CD4-positive, alpha-beta T cell (primary cell): ENCODE measurements at regions not wholly inside any gene's neighbourhood (a gene's known extent, or its start where the extent isn't known, plus 50 kb on each side); places are given as distances from the start of the nearest gene placed in this dataset.

Experiments
- ATAC-seq: fragments of 200-7000 bp; cut with Tn5 transposase; one replicate; pipeline ENCODE4 v1.10.0; 2022; ENCODE audit warnings: mild to moderate bottlenecking; ENCODE audit not compliant: poor library complexity
- CTCF ChIA-PET: fragments of 350-600 bp; sonication (Branson Sonifier 250); formaldehyde crosslinking; loops from one replicate; lab custom pipeline; 2021; ENCODE audit warnings: antibody characterized with exemption, inconsistent platforms; lab: Charles Lee
- POLR2A ChIA-PET: fragments of 350-600 bp; sonication (Branson Sonifier 250); formaldehyde crosslinking; loops from one replicate; lab custom pipeline; 2021; ENCODE audit warnings: antibody characterized with exemption, inconsistent platforms; lab: Charles Lee
- DNase-seq, 14 experiments: peaks; one replicate each; pipeline ENCODE4 v3.0.0-alpha.2; 2013 to 2020; ENCODE audit warnings: mixed read lengths in 2 of 14
- H3K27ac ChIP-seq, 2 donors: one replicate each; pipeline versions ENCODE4 v1.5.1 to v1.7.0; 2013; ENCODE audit warnings: low read length in 2 of 2, low read depth in 1 of 2, mild to moderate bottlenecking in 1 of 2
- H3K27me3 ChIP-seq, 2 experiments: 1 replicate in 1 of 2; 2 replicates in 1 of 2; pipeline versions ENCODE4 v1.6.1 to v1.7.0; 2013; ENCODE audit warnings: low read length in 2 of 2, control low read depth in 1 of 2, mild to moderate bottlenecking in 1 of 2, moderate library complexity in 1 of 2; ENCODE audit not compliant: insufficient read depth in 2 of 2, control insufficient read depth in 1 of 2
- H3K36me3 ChIP-seq: one replicate; pipeline ENCODE4 v1.6.1; 2013; ENCODE audit warnings: low read length, control low read depth; ENCODE audit not compliant: insufficient read depth
- H3K4me1 ChIP-seq: one replicate; pipeline ENCODE4 v1.6.1; 2013; ENCODE audit warnings: low read length, control low read depth; ENCODE audit not compliant: insufficient read depth
- H3K4me3 ChIP-seq: one replicate; pipeline ENCODE4 v1.5.1; 2013; ENCODE audit warnings: mild to moderate bottlenecking, low read length, moderate library complexity
- H3K9me3 ChIP-seq, 2 experiments: 1 replicate in 1 of 2; 2 replicates in 1 of 2; pipeline versions ENCODE4 v1.6.1 to v1.7.0; 2013; ENCODE audit warnings: low read length in 2 of 2, mild to moderate bottlenecking in 2 of 2, control low read depth in 1 of 2, moderate library complexity in 1 of 2; ENCODE audit not compliant: control insufficient read depth in 1 of 2, insufficient read depth in 1 of 2
- H3K27ac Mint-ChIP-seq: one replicate; pipeline ENCODE4 v1.8.0; 2020; ENCODE audit warnings: mixed read lengths
- H3K27me3 Mint-ChIP-seq: one replicate; pipeline ENCODE4 v1.8.0; 2021; ENCODE audit warnings: mixed read lengths
- H3K36me3 Mint-ChIP-seq: one replicate; pipeline ENCODE4 v1.8.0; 2021; ENCODE audit warnings: low read depth, mixed read lengths
- H3K4me1 Mint-ChIP-seq: one replicate; pipeline ENCODE4 v1.8.0; 2021; ENCODE audit warnings: low read depth, mixed read lengths
- H3K4me3 Mint-ChIP-seq: one replicate; pipeline ENCODE4 v1.8.0; 2020; ENCODE audit warnings: mild to moderate bottlenecking, mixed read lengths
- H3K9me3 Mint-ChIP-seq: one replicate; pipeline ENCODE4 v1.8.0; 2020; ENCODE audit warnings: mixed read lengths
- intact Hi-C, 2 experiments: fragments of 100-400 bp; cut with DNase I in 1 of 2; cut with micrococcal nuclease in 1 of 2; formaldehyde crosslinking; loops; one replicate each; pipeline versions ENCODE4 v1.15.1 to v1.9.0; 2023 to 2025; cut with DNase I, micrococcal nuclease
- TF ChIP-seq, protein P1 (sequence below): fragments of 200-600 bp; IDR thresholded peaks from one replicate; pipeline ENCODE4 v1.8.0; 2022; ENCODE audit warnings: antibody characterized with exemption, mild to moderate bottlenecking

DNA sequence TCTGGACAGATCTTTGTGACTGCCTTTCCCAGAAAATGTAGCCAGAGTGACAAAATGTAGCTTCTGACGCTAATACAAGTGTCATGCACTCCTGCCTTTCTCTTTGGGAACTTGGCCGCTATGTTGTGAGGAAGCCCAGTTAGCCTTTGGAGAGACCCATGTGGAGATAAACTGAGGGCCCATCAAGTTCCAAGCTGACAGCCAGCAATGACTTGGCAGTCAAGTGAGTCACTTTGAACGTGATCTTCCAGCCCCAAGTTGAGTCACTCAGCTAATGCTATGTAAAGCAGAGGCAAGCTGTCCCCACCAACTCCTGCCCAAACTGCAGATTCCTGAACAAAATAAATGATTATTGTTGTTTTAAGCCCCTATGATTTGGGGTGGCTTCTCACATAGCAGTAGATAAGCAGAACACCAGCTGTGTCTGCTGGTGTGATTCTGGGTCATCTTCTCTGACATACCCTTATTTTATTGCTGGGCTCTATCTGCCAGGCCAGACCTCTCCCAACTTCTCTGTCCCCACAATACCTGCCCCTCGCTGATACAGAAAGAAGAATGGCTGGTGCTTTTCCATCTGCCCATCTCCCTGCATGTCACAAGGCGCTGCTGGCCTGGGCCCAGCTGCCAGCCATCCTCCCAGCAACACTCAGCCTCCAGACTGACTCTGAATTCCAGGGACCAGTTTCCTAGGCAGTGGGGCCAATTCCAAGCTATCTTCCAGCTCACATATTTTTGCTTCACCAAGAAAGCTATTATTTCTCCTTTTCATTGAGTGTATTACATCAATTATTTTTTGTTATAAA lies 274.8 kb downstream of the LRFN2 start:
- no peak for ATAC-seq
- no peak overlapping the region for H3K27ac Mint-ChIP-seq
- no peak overlapping the region for H3K4me3 Mint-ChIP-seq
- TF ChIP-seq, protein P1, sequence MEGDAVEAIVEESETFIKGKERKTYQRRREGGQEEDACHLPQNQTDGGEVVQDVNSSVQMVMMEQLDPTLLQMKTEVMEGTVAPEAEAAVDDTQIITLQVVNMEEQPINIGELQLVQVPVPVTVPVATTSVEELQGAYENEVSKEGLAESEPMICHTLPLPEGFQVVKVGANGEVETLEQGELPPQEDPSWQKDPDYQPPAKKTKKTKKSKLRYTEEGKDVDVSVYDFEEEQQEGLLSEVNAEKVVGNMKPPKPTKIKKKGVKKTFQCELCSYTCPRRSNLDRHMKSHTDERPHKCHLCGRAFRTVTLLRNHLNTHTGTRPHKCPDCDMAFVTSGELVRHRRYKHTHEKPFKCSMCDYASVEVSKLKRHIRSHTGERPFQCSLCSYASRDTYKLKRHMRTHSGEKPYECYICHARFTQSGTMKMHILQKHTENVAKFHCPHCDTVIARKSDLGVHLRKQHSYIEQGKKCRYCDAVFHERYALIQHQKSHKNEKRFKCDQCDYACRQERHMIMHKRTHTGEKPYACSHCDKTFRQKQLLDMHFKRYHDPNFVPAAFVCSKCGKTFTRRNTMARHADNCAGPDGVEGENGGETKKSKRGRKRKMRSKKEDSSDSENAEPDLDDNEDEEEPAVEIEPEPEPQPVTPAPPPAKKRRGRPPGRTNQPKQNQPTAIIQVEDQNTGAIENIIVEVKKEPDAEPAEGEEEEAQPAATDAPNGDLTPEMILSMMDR, result no peak
- Histone ChIP-seq H3K9me3 (peaks cover 0 to 7% of the 10 kb centered on the region in 2 experiments), H3K27me3 (peaks cover 11 to 20% of the 10 kb centered on the region in 2 experiments), H3K4me3 (no peak overlapping the region), H3K4me1 (no peaks in the 10 kb centered on the region), H3K27ac (no peak overlapping the region), H3K36me3 (no peaks in the 10 kb centered on the region)
- CTCF ChIA-PET, result no interaction called here
- H3K27me3 Mint-ChIP-seq, result peaks cover 36% of the 10 kb centered on the region
- intact Hi-C loops, result no loop called here
- no peaks in the 10 kb centered on the region for H3K36me3 Mint-ChIP-seq
- no peaks in the 10 kb centered on the region for H3K9me3 Mint-ChIP-seq
- no peak for DNase-seq
- POLR2A ChIA-PET, result no interaction called here
- no peaks in the 10 kb centered on the region for H3K4me1 Mint-ChIP-seq

DNA sequence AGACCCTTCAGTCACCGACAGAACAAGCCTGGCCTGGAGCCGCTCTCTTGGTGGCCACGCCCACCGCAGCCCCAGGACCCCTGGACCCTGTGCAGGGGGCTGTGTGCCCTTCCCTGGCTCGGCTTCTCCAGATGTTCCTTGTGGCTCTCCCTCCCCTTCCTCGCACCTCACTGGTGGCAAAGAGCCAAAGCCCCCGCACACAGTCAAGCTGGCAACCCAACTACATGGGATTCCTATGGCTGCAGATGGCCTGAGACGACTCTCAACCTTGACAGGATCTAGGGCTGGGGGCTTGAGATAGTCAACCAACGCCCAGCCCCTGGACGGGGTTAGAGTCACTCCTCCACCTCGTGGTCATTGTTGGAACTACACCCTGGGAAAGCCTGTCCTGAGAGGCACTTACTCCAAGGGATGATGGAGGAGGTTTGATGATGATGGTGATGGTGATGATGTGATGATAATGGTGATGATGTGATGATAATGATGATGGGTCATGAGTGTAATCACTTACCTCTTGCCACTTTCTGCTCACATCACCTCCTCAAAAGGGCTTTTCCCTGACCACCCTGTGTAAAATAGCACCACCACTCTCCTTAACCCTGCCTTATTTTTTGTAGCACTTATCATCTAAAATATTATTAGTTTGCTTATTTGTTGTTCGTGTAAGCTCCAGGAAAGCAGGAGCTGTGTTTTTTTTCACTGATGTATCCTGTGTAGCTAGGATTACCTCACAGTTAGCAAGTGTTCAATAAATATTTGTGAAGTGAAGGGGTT lies 278.4 kb downstream of the LRFN2 start:
- ChIA-PET CTCF (no interaction called here), POLR2A (no interaction called here)
- H3K27ac ChIP-seq, result no peak overlapping the region
- Mint-ChIP-seq H3K27ac (no peak overlapping the region), H3K9me3 (peaks cover 5% of the 10 kb centered on the region), H3K27me3 (peaks cover 44% of the 10 kb centered on the region), H3K4me3 (no peak overlapping the region), H3K36me3 (no peaks in the 10 kb centered on the region), H3K4me1 (no peaks in the 10 kb centered on the region)
- peaks cover 13 to 18% of the 10 kb centered on the region in 2 experiments for H3K27me3 ChIP-seq
- H3K4me1 ChIP-seq, result no peaks in the 10 kb centered on the region
- no peak overlapping the region for H3K4me3 ChIP-seq
- DNase-seq, result peak; percentile 12 to 57 (median 34)
- H3K9me3 ChIP-seq, result peaks cover 0 to 7% of the 10 kb centered on the region in 2 experiments
- ATAC-seq, result no peak
- TF ChIP-seq, protein P1, result peak; percentile 62
- no peaks in the 10 kb centered on the region for H3K36me3 ChIP-seq
- intact Hi-C loops, result loop anchor here (5.0 to 10.0 kb wide), 4 partner anchors 441 to 961 kb away; no protein-coding TSS in a partner anchor

DNA sequence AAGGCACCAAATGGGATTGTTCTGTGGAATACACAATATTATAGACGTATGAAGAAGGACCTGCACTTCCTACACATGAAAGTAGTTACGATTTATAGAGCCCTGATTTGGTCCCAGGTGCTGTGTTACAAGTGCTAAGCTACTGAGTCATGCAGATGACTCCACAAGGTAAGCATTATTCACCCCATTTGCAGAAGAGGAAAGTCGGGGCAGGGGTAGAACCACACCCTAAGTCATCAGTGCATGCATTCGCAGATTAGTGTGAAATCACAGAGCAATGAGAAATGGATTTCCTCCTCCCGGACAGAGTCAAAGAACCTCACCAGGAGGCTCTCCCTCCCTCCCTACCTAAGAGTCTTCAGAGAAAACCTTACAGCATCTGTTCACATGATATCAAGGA lies 279.5 kb downstream of the LRFN2 start:
- Histone ChIP-seq H3K9me3 (peaks cover 0 to 12% of the 10 kb centered on the region in 2 experiments), H3K36me3 (no peaks in the 10 kb centered on the region), H3K4me1 (no peaks in the 10 kb centered on the region), H3K27ac (no peak overlapping the region), H3K4me3 (no peak overlapping the region), H3K27me3 (peaks cover 13 to 18% of the 10 kb centered on the region in 2 experiments)
- H3K4me1 Mint-ChIP-seq, result no peaks in the 10 kb centered on the region
- H3K27me3 Mint-ChIP-seq, result peaks cover 44% of the 10 kb centered on the region
- no peaks in the 10 kb centered on the region for H3K36me3 Mint-ChIP-seq
- H3K4me3 Mint-ChIP-seq, result no peak overlapping the region
- ChIA-PET POLR2A (no interaction called here), CTCF (no interaction called here)
- H3K27ac Mint-ChIP-seq, result no peak overlapping the region
- no peak for ATAC-seq
- TF ChIP-seq, protein P1, result no peak
- peaks cover 5% of the 10 kb centered on the region for H3K9me3 Mint-ChIP-seq
- intact Hi-C loops, result loop anchor here (5.0 to 10.0 kb wide), 4 partner anchors 440 to 960 kb away; no protein-coding TSS in a partner anchor
- DNase-seq, result no peak
